HS-5 (cell line): ENCODE measurements at regions not wholly inside any gene's neighbourhood (a gene's known extent, or its start where the extent isn't known, plus 50 kb on each side); places are given as distances from the start of the nearest gene placed in this dataset.

ENCODE experiments used
- DNase-seq: peaks from one replicate; pipeline ENCODE4 v3.0.0-alpha.2; 2012; ENCODE audit warnings: low read depth

GRCh38 chr6:100268326-100268725 is 196.4 kb downstream of the SIM1 start:
- DNase-seq, result no peak

- DNase-seq, result no peak
Measured at GRCh38 chr6:100267721-100268123, 197.0 kb downstream of the SIM1 start.

GRCh38 chr6:100266494-100267401 is 198.0 kb downstream of the SIM1 start:
- no peak for DNase-seq

- no peak for DNase-seq
Measured at GRCh38 chr6:100262086-100262485, 202.6 kb downstream of the SIM1 start.

GRCh38 chr6:100261486-100261885 is 203.2 kb downstream of the SIM1 start:
- DNase-seq, result no peak

- DNase-seq, result no peak
Measured at GRCh38 chr6:100260584-100260983, 204.1 kb downstream of the SIM1 start.

- DNase-seq, result no peak
Measured at GRCh38 chr6:100259865-100260264, 204.9 kb downstream of the SIM1 start.

GRCh38 chr6:100258752-100259151 is 206.0 kb downstream of the SIM1 start:
- no peak for DNase-seq

GRCh38 chr6:100257793-100258395 is 206.8 kb downstream of the SIM1 start:
- peak; percentile 35 for DNase-seq

GRCh38 chr6:100255701-100256100 is 209.0 kb downstream of the SIM1 start:
- no peak for DNase-seq

- no peak for DNase-seq
Measured at GRCh38 chr6:100247123-100247522, 217.6 kb downstream of the SIM1 start.

- no peak for DNase-seq
Measured at GRCh38 chr6:100246206-100246605, 218.5 kb downstream of the SIM1 start.

GRCh38 chr6:100240798-100241197 is 223.9 kb downstream of the SIM1 start:
- no peak for DNase-seq

GRCh38 chr6:100237821-100238220 is 226.9 kb downstream of the SIM1 start:
- DNase-seq, result no peak

GRCh38 chr6:100236389-100236788 is 228.3 kb downstream of the SIM1 start:
- no peak for DNase-seq

- DNase-seq, result no peak
Measured at GRCh38 chr6:100235631-100236030, 229.1 kb downstream of the SIM1 start.

- no peak for DNase-seq
Measured at GRCh38 chr6:100234625-100235024, 230.1 kb downstream of the SIM1 start.

GRCh38 chr6:100232781-100233573 is 231.7 kb downstream of the SIM1 start:
- DNase-seq, result no peak

GRCh38 chr6:100230953-100231316 is 233.8 kb downstream of the SIM1 start:
- peak; percentile 39 for DNase-seq

GRCh38 chr6:100230115-100230952 is 234.4 kb downstream of the SIM1 start:
- no peak for DNase-seq

GRCh38 chr6:100229512-100229911 is 235.2 kb downstream of the SIM1 start:
- no peak for DNase-seq
